MCF 10A (cell line): ENCODE measurements at regions not wholly inside any gene's neighbourhood (a gene's known extent, or its start where the extent isn't known, plus 50 kb on each side); places are given as distances from the start of the nearest gene placed in this dataset.

ENCODE experiments used
- BruUV-seq: library from RNA; stranded (reverse); fragments of 400-500 nt; replicated peaks from 2 replicates; lab custom pipeline; 2021; lab: Mats Ljungman, UMichigan
- CTCF ChIA-PET: fragments of 300-600 bp; sonication (Branson Sonifier 250); formaldehyde crosslinking; extraction: SDS; loops from one replicate; lab custom pipeline; 2021; ENCODE audit warnings: antibody characterized with exemption, inconsistent platforms; lab: Yijun Ruan, JAX
- POLR2A ChIA-PET: fragments of 300-600, 350-650 bp; sonication (Branson Sonifier 250); formaldehyde crosslinking; extraction: SDS; loops from one replicate; lab custom pipeline; 2020; ENCODE audit warnings: antibody characterized with exemption, inconsistent platforms; lab: Yijun Ruan, JAX
- DNase-seq: peaks from one replicate; pipeline ENCODE4 v3.0.0-alpha.2; 2018; ENCODE audit not compliant: unreplicated experiment
- H3K27ac Mint-ChIP-seq: one replicate; pipeline ENCODE4 v1.8.0; 2022; ENCODE audit warnings: mild to moderate bottlenecking, low read depth, mixed read lengths; ENCODE audit not compliant: unreplicated experiment
- H3K27me3 Mint-ChIP-seq: one replicate; pipeline ENCODE4 v1.8.0; 2022; ENCODE audit warnings: mixed read lengths; ENCODE audit not compliant: insufficient read depth, unreplicated experiment
- H3K36me3 Mint-ChIP-seq: one replicate; pipeline ENCODE4 v1.8.0; 2022; ENCODE audit warnings: mild to moderate bottlenecking, moderate library complexity, mixed read lengths; ENCODE audit not compliant: insufficient read depth, unreplicated experiment
- H3K4me1 Mint-ChIP-seq: one replicate; pipeline ENCODE4 v1.8.0; 2022; ENCODE audit warnings: mixed read lengths; ENCODE audit not compliant: insufficient read depth, unreplicated experiment
- H3K4me3 Mint-ChIP-seq: one replicate; pipeline ENCODE4 v1.8.0; 2022; ENCODE audit warnings: mild to moderate bottlenecking, moderate library complexity, mixed read lengths; ENCODE audit not compliant: unreplicated experiment
- H3K9me3 Mint-ChIP-seq: one replicate; pipeline ENCODE4 v1.8.0; 2022; ENCODE audit warnings: mixed read lengths; ENCODE audit not compliant: unreplicated experiment
- intact Hi-C: fragments of 100-400 bp; cut with micrococcal nuclease; formaldehyde crosslinking; loops from 2 replicates; pipeline ENCODE4 v1.14.1; 2022
- TF ChIP-seq, protein P1 (sequence below): fragments of 200-600 bp; IDR thresholded peaks from one replicate; pipeline ENCODE4 v1.8.0; 2022; ENCODE audit warnings: antibody characterized with exemption, mild to moderate bottlenecking; ENCODE audit not compliant: unreplicated experiment

DNA sequence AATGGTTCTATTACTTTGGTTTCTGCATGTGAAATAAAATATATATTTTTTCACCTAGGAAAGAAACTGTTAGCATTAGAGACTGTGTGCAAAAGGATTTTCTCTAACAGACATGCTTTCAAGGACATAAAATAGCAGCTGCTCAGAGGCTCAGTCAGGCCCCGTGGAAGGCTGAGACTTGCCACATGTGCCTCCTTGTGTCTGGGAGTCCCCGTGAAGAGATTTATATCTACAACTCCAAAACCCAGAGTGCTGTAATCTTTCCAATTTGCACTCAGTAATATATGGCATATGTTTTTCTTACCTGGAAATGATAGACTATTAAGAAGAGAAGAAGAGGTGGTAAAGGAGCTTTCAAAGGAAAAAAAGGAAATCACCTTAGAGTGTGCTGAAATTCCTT lies 371.6 kb upstream of the OBI1 start:
- intact Hi-C loops: no loop called here
- TF ChIP-seq, protein P1, sequence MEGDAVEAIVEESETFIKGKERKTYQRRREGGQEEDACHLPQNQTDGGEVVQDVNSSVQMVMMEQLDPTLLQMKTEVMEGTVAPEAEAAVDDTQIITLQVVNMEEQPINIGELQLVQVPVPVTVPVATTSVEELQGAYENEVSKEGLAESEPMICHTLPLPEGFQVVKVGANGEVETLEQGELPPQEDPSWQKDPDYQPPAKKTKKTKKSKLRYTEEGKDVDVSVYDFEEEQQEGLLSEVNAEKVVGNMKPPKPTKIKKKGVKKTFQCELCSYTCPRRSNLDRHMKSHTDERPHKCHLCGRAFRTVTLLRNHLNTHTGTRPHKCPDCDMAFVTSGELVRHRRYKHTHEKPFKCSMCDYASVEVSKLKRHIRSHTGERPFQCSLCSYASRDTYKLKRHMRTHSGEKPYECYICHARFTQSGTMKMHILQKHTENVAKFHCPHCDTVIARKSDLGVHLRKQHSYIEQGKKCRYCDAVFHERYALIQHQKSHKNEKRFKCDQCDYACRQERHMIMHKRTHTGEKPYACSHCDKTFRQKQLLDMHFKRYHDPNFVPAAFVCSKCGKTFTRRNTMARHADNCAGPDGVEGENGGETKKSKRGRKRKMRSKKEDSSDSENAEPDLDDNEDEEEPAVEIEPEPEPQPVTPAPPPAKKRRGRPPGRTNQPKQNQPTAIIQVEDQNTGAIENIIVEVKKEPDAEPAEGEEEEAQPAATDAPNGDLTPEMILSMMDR: no peak
- DNase-seq: no peak
- H3K9me3 Mint-ChIP-seq: no peaks in the 10 kb centered on the region
- POLR2A ChIA-PET: interaction anchor here (0.5 kb wide), 1 partner anchor 212 kb away, joined by 3 read pairs; no protein-coding TSS in a partner anchor
- H3K4me1 Mint-ChIP-seq: peaks cover 4% of the 10 kb centered on the region
- no peaks in the 10 kb centered on the region for H3K27me3 Mint-ChIP-seq
- no peaks in the 10 kb centered on the region for H3K36me3 Mint-ChIP-seq
- H3K27ac Mint-ChIP-seq: no peak overlapping the region
- CTCF ChIA-PET: no interaction called here
- no peak overlapping the region for H3K4me3 Mint-ChIP-seq
- no TSS peak for BruUV-seq

DNA sequence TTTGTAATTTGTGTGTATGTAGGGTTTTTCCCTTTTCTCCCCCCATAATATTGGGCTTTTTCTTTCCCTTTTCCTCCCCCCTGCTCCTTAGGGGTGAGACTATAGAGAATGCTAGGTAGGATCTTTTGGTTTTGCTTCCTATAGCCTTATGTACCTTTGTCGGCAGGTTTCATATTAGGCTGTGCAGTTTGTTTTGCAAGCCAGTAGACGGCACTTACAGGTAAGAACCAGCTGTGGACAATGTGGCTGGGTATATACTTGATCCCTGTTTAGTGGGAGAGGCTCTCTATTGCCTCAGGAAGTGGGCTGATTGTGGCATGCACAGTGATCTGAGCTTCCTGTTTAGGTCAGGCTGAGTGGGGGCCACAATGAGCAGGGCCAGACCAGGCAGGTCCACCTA lies 359.2 kb upstream of the OBI1 start:
- ChIA-PET POLR2A (no interaction called here), CTCF (interaction anchor here (0.6 kb wide), 1 partner anchor 906 kb away, joined by 4 read pairs; no protein-coding TSS in a partner anchor)
- DNase-seq: no peak
- TF ChIP-seq, protein P1: no peak
- H3K9me3 Mint-ChIP-seq: peaks cover 7% of the 10 kb centered on the region
- no peak overlapping the region for H3K4me3 Mint-ChIP-seq
- no peaks in the 10 kb centered on the region for H3K4me1 Mint-ChIP-seq
- H3K27ac Mint-ChIP-seq: no peak overlapping the region
- H3K27me3 Mint-ChIP-seq: no peaks in the 10 kb centered on the region
- BruUV-seq: no TSS peak
- intact Hi-C loops: no loop called here
- H3K36me3 Mint-ChIP-seq: no peaks in the 10 kb centered on the region

DNA sequence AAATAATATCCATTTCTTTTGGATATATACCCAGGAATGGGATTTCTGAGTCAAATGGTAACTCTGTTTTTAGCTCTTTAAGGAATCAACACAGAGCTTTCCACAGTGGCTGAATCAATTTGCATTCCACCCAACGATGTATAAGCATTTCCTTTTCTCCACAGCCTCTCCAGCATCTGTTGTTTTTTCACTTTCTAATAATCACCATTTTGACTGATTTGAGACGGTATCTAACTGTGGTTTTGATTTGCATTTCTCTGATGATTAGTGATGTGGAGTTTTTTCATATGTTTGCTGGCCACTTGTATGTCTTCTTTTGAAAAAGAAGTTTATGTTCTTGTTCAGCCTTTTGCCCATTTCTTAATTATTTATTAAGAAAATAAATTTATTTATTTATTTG lies 352.2 kb upstream of the OBI1 start:
- H3K27me3 Mint-ChIP-seq: peaks cover 14% of the 10 kb centered on the region
- DNase-seq: no peak
- no TSS peak for BruUV-seq
- intact Hi-C loops: no loop called here
- no peaks in the 10 kb centered on the region for H3K4me1 Mint-ChIP-seq
- H3K9me3 Mint-ChIP-seq: peaks cover 7% of the 10 kb centered on the region
- no peak overlapping the region for H3K27ac Mint-ChIP-seq
- no peaks in the 10 kb centered on the region for H3K36me3 Mint-ChIP-seq
- ChIA-PET CTCF (interaction anchor here (0.6 kb wide), 1 partner anchor 102 kb away, joined by 3 read pairs; no protein-coding TSS in a partner anchor), POLR2A (interaction anchor here (0.6 kb wide), 2 partner anchors 233 to 1708 kb away, joined by 3 to 4 read pairs; no protein-coding TSS in a partner anchor)
- H3K4me3 Mint-ChIP-seq: no peak overlapping the region
- TF ChIP-seq, protein P1: no peak

DNA sequence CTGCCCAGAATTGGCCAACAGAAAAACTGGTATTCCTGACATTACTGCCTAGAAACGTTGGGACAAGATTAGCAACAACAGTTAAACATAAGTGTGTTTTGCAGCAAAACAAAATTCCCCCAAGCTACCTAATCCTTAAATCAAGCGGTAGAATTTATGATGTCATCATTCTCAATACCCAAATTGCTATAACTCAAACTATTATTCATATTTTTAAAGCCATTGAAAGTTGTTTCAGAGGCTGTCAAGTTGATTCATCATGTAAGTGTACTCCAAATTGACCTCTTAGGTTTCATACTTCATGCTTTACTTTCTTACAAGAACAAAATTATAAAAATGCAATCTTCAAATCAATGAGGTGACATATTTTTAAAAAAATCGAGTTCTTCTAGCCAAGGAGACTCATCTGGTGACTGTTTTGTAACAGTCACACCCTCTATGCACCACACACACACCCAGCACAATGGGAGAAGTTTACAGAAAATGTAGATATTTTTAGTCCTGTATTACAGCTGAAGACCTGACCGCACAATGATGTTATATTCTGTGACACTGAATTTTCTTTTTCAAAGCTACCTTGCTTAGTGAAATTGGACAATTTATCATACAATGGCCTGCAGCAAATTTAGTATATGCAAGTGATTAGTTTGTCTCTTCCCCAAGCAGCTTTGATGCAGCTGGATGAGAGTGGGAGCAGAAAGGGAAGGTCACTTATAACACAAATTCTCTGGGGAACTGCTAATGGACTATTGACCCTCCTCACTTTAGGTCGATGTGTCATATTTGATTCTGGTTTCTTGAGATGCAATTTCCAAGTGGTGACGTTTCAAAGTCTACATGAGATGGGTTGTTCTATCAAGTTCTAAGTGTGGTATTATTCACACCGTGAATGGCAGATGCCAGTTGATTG lies 345.3 kb upstream of the OBI1 start:
- H3K4me3 Mint-ChIP-seq: no peak overlapping the region
- CTCF ChIA-PET: no interaction called here
- no peaks in the 10 kb centered on the region for H3K9me3 Mint-ChIP-seq
- H3K36me3 Mint-ChIP-seq: no peaks in the 10 kb centered on the region
- DNase-seq: no peak
- POLR2A ChIA-PET: interaction anchor here (0.6 kb wide), 1 partner anchor 75 kb away, joined by 3 read pairs; no protein-coding TSS in a partner anchor
- intact Hi-C loops: no loop called here
- TF ChIP-seq, protein P1: no peak
- H3K27ac Mint-ChIP-seq: no peak overlapping the region
- no peaks in the 10 kb centered on the region for H3K4me1 Mint-ChIP-seq
- peaks cover 14% of the 10 kb centered on the region for H3K27me3 Mint-ChIP-seq
- BruUV-seq: no TSS peak
